ENCODE measurements at regions not wholly inside any gene's neighbourhood (a gene's known extent, or its start where the extent isn't known, plus 50 kb on each side); places are given as distances from the start of the nearest gene placed in this dataset.

- TF ChIP-seq CTCF (IDR thresholded peaks at IDR 0.05; ENCODE audit: insufficient read depth, low read length) = no peak
- TF ChIP-seq REST (IDR thresholded peaks at IDR 0.05; ENCODE audit: insufficient replicate concordance, low read depth) = no peak
- TF ChIP-seq POLR2AphosphoS5 (IDR thresholded peaks at IDR 0.05; ENCODE audit: low read depth) = no peak
- no peak for TF ChIP-seq SPI1 (IDR thresholded peaks at IDR 0.05; ENCODE audit: borderline replicate concordance, low read depth)
- TF ChIP-seq GABPA (IDR thresholded peaks at IDR 0.05; ENCODE audit: low read depth) = no peak
These were observed 362.6 kb upstream of the DLGAP1 start for GRCh38 chr18:4817665-4818064.
